K562 (cell line): ENCODE measurements at regions not wholly inside any gene's neighbourhood (a gene's known extent, or its start where the extent isn't known, plus 50 kb on each side); places are given as distances from the start of the nearest gene placed in this dataset.

Experiments
- CTCFL ChIP-seq: IDR thresholded peaks from 2 replicates; pipeline ENCODE4 v1.6.1; 2011; ENCODE audit warnings: borderline replicate concordance, low read depth, mild to moderate bottlenecking, moderate library complexity, low read length; ENCODE audit not compliant: insufficient read depth, poor library complexity, severe bottlenecking
- GTF2A2 ChIP-seq: IDR thresholded peaks from 2 replicates; pipeline ENCODE4 v1.6.1; 2016; ENCODE audit warnings: mild to moderate bottlenecking, missing genetic modification characterization, missing compliant biosample characterization
- HCFC1 ChIP-seq: IDR thresholded peaks from 2 replicates; pipeline ENCODE4 v1.6.1; 2012; ENCODE audit warnings: low read depth, low read length, improper control_type of control experiment
- HOXB6 ChIP-seq: fragments of 250-450 bp; sonication (Bioruptor Pico); IDR thresholded peaks from 2 replicates; pipeline ENCODE4 v1.5.1; 2022; ENCODE audit warnings: mild to moderate bottlenecking, borderline replicate concordance
- KAT8 ChIP-seq: fragments of 450-650 bp; IDR thresholded peaks from 2 replicates; pipeline ENCODE4 v1.6.1; 2016; ENCODE audit warnings: low read depth, mild to moderate bottlenecking
- ZNF398 ChIP-seq: fragments of 250-450 bp; sonication (Bioruptor Pico); IDR thresholded peaks from 2 replicates; pipeline ENCODE4 v1.8.0; 2021; ENCODE audit warnings: moderate library complexity, mild to moderate bottlenecking, inconsistent platforms
- ZNF766 ChIP-seq: fragments of 200-800 bp; sonication (Bioruptor generic); conservative IDR thresholded peaks from 2 replicates; pipeline ENCODE4 v1.6.1; 2016; ENCODE audit warnings: missing genetic modification characterization, missing compliant biosample characterization

GRCh38 chr16:85296859-85297660, 184.8 kb upstream of the CIBAR2 start (continued):
- TF ChIP-seq ZNF398 (no peak), KAT8 (no peak), ZNF766 (CRISPR knock-in tag) (no peak), HCFC1 (0 out of 2 replicates have a peak, but pooled peaks have one; percentile 33), GTF2A2 (tag) (no peak), CTCFL (peak; percentile 34), HOXB6 (CRISPR knock-in tag) (no peak)
